ENCODE measurements at regions not wholly inside any gene's neighbourhood (a gene's known extent, or its start where the extent isn't known, plus 50 kb on each side); places are given as distances from the start of the nearest gene placed in this dataset.

DNA sequence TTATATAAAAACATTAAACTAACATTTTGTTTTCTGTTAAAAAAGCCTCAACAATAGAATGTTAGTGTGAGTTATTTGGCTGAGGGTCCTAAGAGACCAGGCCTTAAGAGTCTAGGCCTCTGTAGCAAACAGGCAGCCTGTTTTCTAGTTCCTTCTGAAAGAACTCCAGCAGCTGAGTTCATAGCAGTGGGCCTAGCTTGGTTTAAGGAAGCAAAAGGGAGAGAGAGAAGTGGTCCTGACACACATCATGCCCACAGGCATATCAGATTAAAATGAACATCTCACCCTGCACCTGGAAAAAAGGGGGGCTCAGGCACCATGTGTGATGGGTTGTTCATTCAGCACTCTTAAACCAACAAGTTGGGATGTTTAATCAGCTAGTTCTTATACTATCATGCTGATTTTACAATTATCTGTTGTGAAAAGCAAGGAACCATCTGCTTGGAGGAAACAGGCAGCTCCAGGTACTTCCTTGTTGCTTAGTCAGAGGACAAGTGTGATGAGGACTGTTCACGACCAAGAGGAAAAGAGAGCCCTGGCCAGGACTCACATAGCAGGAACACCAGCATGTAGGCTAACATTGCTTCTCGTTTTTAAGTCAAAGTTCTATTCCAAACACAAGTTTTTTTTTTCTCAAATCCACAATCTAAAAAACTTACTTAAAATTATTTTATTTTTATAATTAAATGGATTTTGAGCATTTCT lies 81.3 kb upstream of the FRY start:
- no peaks in the 10 kb centered on the region for H3K9me2 ChIP-seq (replicated peaks; ENCODE audit: control insufficient read depth, low read length)
- no peak overlapping the region for H3K4me3 ChIP-seq (ENCODE audit: low read length)
- H3F3A ChIP-seq (ENCODE audit: control insufficient read depth, insufficient read depth), result no peaks in the 10 kb centered on the region
- peaks cover 13% of the 10 kb centered on the region for H3K4me1 ChIP-seq (ENCODE audit: control insufficient read depth, low read length)
- H4K20me1 ChIP-seq (ENCODE audit: control insufficient read depth, insufficient read depth, low read depth, low read length), result no peaks in the 10 kb centered on the region
- H3K9me3 ChIP-seq (ENCODE audit: control insufficient read depth, insufficient read depth, low read length), result no peaks in the 10 kb centered on the region
- no peak overlapping the region for H3K27ac ChIP-seq (ENCODE audit: low read depth, low read length)
- no peaks in the 10 kb centered on the region for H3K27me3 ChIP-seq (ENCODE audit: control insufficient read depth, low read length)
- no peak for TF ChIP-seq EZH2phosphoT487 (IDR thresholded peaks at IDR 0.05; ENCODE audit: borderline replicate concordance, low read length)
- TF ChIP-seq, protein P1, sequence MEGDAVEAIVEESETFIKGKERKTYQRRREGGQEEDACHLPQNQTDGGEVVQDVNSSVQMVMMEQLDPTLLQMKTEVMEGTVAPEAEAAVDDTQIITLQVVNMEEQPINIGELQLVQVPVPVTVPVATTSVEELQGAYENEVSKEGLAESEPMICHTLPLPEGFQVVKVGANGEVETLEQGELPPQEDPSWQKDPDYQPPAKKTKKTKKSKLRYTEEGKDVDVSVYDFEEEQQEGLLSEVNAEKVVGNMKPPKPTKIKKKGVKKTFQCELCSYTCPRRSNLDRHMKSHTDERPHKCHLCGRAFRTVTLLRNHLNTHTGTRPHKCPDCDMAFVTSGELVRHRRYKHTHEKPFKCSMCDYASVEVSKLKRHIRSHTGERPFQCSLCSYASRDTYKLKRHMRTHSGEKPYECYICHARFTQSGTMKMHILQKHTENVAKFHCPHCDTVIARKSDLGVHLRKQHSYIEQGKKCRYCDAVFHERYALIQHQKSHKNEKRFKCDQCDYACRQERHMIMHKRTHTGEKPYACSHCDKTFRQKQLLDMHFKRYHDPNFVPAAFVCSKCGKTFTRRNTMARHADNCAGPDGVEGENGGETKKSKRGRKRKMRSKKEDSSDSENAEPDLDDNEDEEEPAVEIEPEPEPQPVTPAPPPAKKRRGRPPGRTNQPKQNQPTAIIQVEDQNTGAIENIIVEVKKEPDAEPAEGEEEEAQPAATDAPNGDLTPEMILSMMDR (IDR thresholded peaks at IDR 0.05; ENCODE audit: low read depth, low read length, poor library complexity, severe bottlenecking), result no peak
- no peaks in the 10 kb centered on the region for H3K36me3 ChIP-seq (ENCODE audit: control insufficient read depth, low read length)
- H3K4me2 ChIP-seq (ENCODE audit: low read length), result no peak overlapping the region
- H3K79me2 ChIP-seq (ENCODE audit: control insufficient read depth, low read length), result no peaks in the 10 kb centered on the region

DNA sequence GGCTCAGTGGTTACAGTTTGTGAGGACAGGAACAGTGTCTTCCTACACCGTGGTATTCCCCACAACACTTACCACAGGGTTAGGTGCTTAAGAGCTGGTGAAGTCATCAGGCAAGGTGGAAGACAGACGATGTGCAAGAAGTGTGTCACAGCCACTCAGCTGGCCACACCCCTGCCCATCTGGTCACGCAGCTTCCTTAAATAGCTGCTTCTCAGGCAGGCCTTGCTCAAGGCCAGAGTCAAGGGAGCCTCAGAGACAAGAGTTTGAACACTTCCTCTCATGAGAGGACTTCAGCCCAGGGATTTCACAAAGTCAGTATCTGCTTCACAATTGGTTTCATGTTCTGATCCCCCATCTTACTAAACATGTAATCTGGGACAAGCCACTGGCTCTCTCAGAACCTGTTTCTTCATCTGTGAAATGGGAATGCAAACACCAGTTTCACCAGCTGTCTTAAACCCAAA lies 80.3 kb upstream of the FRY start:
- no peaks in the 10 kb centered on the region for H3K27me3 ChIP-seq (ENCODE audit: control insufficient read depth, low read length)
- no peak for TF ChIP-seq EZH2phosphoT487 (IDR thresholded peaks at IDR 0.05; ENCODE audit: borderline replicate concordance, low read length)
- TF ChIP-seq, protein P1 (IDR thresholded peaks at IDR 0.05; ENCODE audit: low read depth, low read length, poor library complexity, severe bottlenecking), result no peak
- no peaks in the 10 kb centered on the region for H3F3A ChIP-seq (ENCODE audit: control insufficient read depth, insufficient read depth)
- H3K9me2 ChIP-seq (replicated peaks; ENCODE audit: control insufficient read depth, low read length), result no peaks in the 10 kb centered on the region
- H3K4me3 ChIP-seq (ENCODE audit: low read length), result no peak overlapping the region
- no peaks in the 10 kb centered on the region for H3K36me3 ChIP-seq (ENCODE audit: control insufficient read depth, low read length)
- no peaks in the 10 kb centered on the region for H3K9me3 ChIP-seq (ENCODE audit: control insufficient read depth, insufficient read depth, low read length)
- H3K27ac ChIP-seq (ENCODE audit: low read depth, low read length), result no peak overlapping the region
- H4K20me1 ChIP-seq (ENCODE audit: control insufficient read depth, insufficient read depth, low read depth, low read length), result no peaks in the 10 kb centered on the region
- peaks cover 13% of the 10 kb centered on the region for H3K4me1 ChIP-seq (ENCODE audit: control insufficient read depth, low read length)
- H3K4me2 ChIP-seq (ENCODE audit: low read length), result no peak overlapping the region
- no peaks in the 10 kb centered on the region for H3K79me2 ChIP-seq (ENCODE audit: control insufficient read depth, low read length)

DNA sequence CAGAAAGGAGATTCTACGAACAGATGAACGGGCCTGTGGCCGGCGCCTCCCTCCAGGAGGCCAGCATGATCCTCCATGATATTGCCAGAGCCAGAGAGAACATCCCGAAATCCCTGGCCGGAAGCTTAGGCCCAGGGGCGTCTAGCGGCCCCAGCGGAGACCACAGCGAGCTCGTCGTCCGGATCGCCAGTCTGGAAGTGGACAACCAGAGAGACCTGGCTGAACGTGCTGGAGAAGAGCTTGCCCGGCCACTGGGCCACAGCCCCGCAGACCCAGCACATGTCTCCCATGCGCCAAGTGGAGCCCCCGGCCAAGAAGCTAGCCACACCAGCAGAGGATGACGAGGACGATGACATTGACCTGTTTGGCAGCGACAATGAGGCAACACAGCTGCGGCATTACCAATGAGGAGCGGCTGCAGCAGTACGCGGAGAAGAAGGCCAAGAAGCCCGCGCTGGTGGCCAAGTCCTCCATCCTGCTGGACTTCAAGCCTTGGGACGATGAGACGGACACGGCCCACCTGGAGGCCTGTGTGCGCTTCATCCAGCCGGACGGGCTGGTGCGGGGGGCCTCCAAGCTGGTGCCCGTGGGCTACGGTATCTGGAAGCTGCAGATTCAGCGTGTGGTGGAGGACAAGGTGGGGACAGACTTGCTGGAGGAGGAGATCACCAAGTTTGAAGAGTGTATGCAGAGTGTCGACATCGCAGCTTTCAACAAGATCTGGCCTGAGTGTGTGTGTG lies 78.8 kb upstream of the FRY start:
- H3K27ac ChIP-seq (ENCODE audit: low read depth, low read length), result no peak overlapping the region
- H3F3A ChIP-seq (ENCODE audit: control insufficient read depth, insufficient read depth), result no peaks in the 10 kb centered on the region
- peaks cover 13% of the 10 kb centered on the region for H3K4me1 ChIP-seq (ENCODE audit: control insufficient read depth, low read length)
- no peaks in the 10 kb centered on the region for H3K9me3 ChIP-seq (ENCODE audit: control insufficient read depth, insufficient read depth, low read length)
- no peaks in the 10 kb centered on the region for H3K36me3 ChIP-seq (ENCODE audit: control insufficient read depth, low read length)
- no peaks in the 10 kb centered on the region for H3K79me2 ChIP-seq (ENCODE audit: control insufficient read depth, low read length)
- no peaks in the 10 kb centered on the region for H4K20me1 ChIP-seq (ENCODE audit: control insufficient read depth, insufficient read depth, low read depth, low read length)
- TF ChIP-seq EZH2phosphoT487 (IDR thresholded peaks at IDR 0.05; ENCODE audit: borderline replicate concordance, low read length), result no peak
- TF ChIP-seq, protein P1 (IDR thresholded peaks at IDR 0.05; ENCODE audit: low read depth, low read length, poor library complexity, severe bottlenecking), result no peak
- no peak overlapping the region for H3K4me2 ChIP-seq (ENCODE audit: low read length)
- H3K27me3 ChIP-seq (ENCODE audit: control insufficient read depth, low read length), result no peaks in the 10 kb centered on the region
- no peak overlapping the region for H3K4me3 ChIP-seq (ENCODE audit: low read length)
- H3K9me2 ChIP-seq (replicated peaks; ENCODE audit: control insufficient read depth, low read length), result no peaks in the 10 kb centered on the region

Measured in DOHH2 (cell line).